ENCODE measurements at regions not wholly inside any gene's neighbourhood (a gene's known extent, or its start where the extent isn't known, plus 50 kb on each side); places are given as distances from the start of the nearest gene placed in this dataset.

GRCh38 chr4:72860766-72861165 is 208.8 kb downstream of the COX18 start:
- TF ChIP-seq CTCF (conservative IDR thresholded peaks at IDR 0.05; ENCODE audit: low read depth, low read length) (no peak), EZH2 (IDR thresholded peaks at IDR 0.05; ENCODE audit: borderline replicate concordance, low read depth, low read length, poor library complexity, severe bottlenecking) (no peak)
